Coronary artery (tissue), 2 donors: ENCODE measurements at regions not wholly inside any gene's neighbourhood (a gene's known extent, or its start where the extent isn't known, plus 50 kb on each side); places are given as distances from the start of the nearest gene placed in this dataset.
"Not testable (repeated sequence)": the region's sequence is repeated elsewhere in the genome, so short reads cannot be mapped to it uniquely, and the experiment has no call there.

Experiments used
- DNase-seq: peaks from one replicate; pipeline ENCODE4 v3.0.0-alpha.2; 2017; ENCODE audit warnings: low spot score
- H3K27ac ChIP-seq, 2 donors: fragments of 200-600 bp; sonication (generic); one replicate each; pipeline ENCODE4 v1.5.1; 2016 to 2019
- H3K4me3 ChIP-seq: fragments of 200-600 bp; sonication (generic); 2 replicates; pipeline ENCODE4 v1.5.1; 2016; ENCODE audit warnings: mild to moderate bottlenecking, moderate library complexity
- CTCF ChIP-seq: fragments of 200-600 bp; sonication (generic); IDR thresholded peaks from one replicate; pipeline ENCODE4 v1.5.1; 2019; ENCODE audit warnings: antibody characterized with exemption

GRCh38 chr21:20187028-20187427 is 811.2 kb upstream of the NCAM2 start:
- H3K4me3 ChIP-seq, result no peak overlapping the region
- no peak for TF ChIP-seq CTCF
- DNase-seq, result no peak
- H3K27ac ChIP-seq, result no peak overlapping the region

GRCh38 chr21:20201323-20201722 is 796.9 kb upstream of the NCAM2 start:
- not testable (repeated sequence) for DNase-seq, H3K27ac ChIP-seq, H3K4me3 ChIP-seq

- H3K27ac ChIP-seq, result no peak overlapping the region
- DNase-seq, result no peak
- H3K4me3 ChIP-seq, result no peak overlapping the region
- no peak for TF ChIP-seq CTCF
These were observed 790.9 kb upstream of the NCAM2 start for GRCh38 chr21:20207335-20207734.

- TF ChIP-seq CTCF, result no peak
- DNase-seq, result no peak
- Histone ChIP-seq H3K4me3 (no peak overlapping the region), H3K27ac (no peak overlapping the region)
These were observed 782.2 kb upstream of the NCAM2 start for GRCh38 chr21:20215959-20216358.

- Histone ChIP-seq H3K4me3 (no peak overlapping the region), H3K27ac (no peak overlapping the region)
- DNase-seq, result no peak
- no peak for TF ChIP-seq CTCF
These were observed 777.6 kb upstream of the NCAM2 start for GRCh38 chr21:20220586-20220985.

GRCh38 chr21:20221981-20222380 is 776.2 kb upstream of the NCAM2 start:
- DNase-seq, H3K4me3 ChIP-seq, H3K27ac ChIP-seq: not testable (repeated sequence)

- not testable (repeated sequence) for H3K27ac ChIP-seq, DNase-seq, H3K4me3 ChIP-seq
These were observed 761.6 kb upstream of the NCAM2 start for GRCh38 chr21:20236649-20237048.

- no peak for TF ChIP-seq CTCF
- Histone ChIP-seq H3K27ac (no peak overlapping the region), H3K4me3 (no peak overlapping the region)
- no peak for DNase-seq
These were observed 748.8 kb upstream of the NCAM2 start for GRCh38 chr21:20249401-20249800.

- no peak for TF ChIP-seq CTCF
These were observed 747.9 kb upstream of the NCAM2 start for GRCh38 chr21:20250337-20250736.

More at GRCh38 chr21:20250337-20250736, 747.9 kb upstream of the NCAM2 start:
- no peak overlapping the region for H3K27ac ChIP-seq
- no peak for DNase-seq
- no peak overlapping the region for H3K4me3 ChIP-seq
